ENCODE measurements at regions not wholly inside any gene's neighbourhood (a gene's known extent, or its start where the extent isn't known, plus 50 kb on each side); places are given as distances from the start of the nearest gene placed in this dataset.

DNA sequence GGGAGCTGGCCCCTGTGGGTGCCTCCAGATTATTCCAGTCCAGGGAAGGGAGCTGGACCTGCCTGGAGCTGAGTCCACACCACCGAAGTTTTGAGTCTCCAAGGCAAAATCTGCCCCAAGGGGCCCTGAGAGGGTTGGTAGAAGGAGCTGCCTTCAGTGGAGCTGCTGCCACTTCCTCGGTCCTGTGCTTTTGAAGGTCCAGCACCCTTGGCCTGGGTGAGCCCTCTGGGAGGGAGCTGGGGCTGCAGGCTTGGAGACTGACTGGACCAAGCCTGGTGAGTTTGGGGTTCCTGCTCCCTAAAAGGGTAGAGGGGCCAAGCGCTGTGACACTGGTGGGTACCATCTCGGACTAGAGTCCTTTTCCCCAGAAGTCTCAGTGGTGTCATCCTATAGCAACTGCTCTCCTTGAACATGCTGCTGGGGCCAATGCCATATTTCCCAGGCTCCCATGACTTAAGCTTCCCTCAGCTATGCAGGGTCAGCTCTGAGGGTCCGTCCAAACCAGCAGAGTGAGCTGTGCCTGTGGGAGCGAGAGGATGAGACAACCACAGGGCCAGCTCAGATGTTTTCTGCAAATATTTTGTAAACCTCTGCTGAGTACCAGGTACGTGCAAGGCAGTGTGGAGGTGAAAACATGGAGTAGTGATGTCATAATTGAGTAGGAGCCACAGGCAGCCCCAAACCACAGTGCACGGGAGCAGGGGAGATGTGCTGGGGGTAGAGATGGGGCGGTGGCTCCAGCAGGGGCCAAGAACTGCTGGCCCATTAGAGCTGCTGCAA is 96.0 kb downstream of the ABHD5 start:
- intact Hi-C loops (cut with micrococcal nuclease): no loop called here
- H3K4me2 ChIP-seq (replicated peaks; ENCODE audit: low read depth, low read length, poor library complexity, severe bottlenecking): no peak overlapping the region
- no peaks in the 10 kb centered on the region for H4K20me1 ChIP-seq (ENCODE audit: control insufficient read depth, insufficient read depth, low read length, poor library complexity, severe bottlenecking)
- H3K27me3 Mint-ChIP-seq: peaks cover 20% of the 10 kb centered on the region
- CTCF ChIA-PET: no interaction called here
- no peak overlapping the region for H3K4me3 ChIP-seq (ENCODE audit: control extremely low read depth in 1 of 5, extremely low read depth in 1 of 5, insufficient read depth in 1 of 5, low read depth in 2 of 5, low read length in 4 of 5)
- no peak for DNase-seq
- H3K4me3 Mint-ChIP-seq: no peak overlapping the region
- H2AFZ ChIP-seq (ENCODE audit: insufficient read depth, low read depth, low read length, poor library complexity, severe bottlenecking): no peak overlapping the region
- WGBS (ENCODE audit: insufficient coverage): 80% methylated on average over 9 of the region's 9 CpGs
- POLR2A ChIA-PET: no interaction called here
- TF ChIP-seq EZH2 (IDR thresholded peaks at IDR 0.05; ENCODE audit: borderline replicate concordance, insufficient read depth, low read depth, low read length, poor library complexity, severe bottlenecking) (no peak), CTCF (IDR thresholded peaks at IDR 0.05) (no peak)
- no peaks in the 10 kb centered on the region for H3K27me3 ChIP-seq (replicated peaks in 1 of 4; ENCODE audit: control extremely low read depth in 1 of 4, control insufficient read depth in 3 of 4, insufficient read depth in 4 of 4, low read length in 3 of 4)
- peaks cover 0 to 7% (median 0%) of the 10 kb centered on the region in 3 donors for H3K9me3 ChIP-seq (ENCODE audit: control extremely low read depth in 1 of 3, control insufficient read depth in 2 of 3, insufficient read depth in 1 of 3, low read length in 2 of 3)
- no peak overlapping the region for H3K27ac Mint-ChIP-seq
- no peak overlapping the region for H3K9ac ChIP-seq (ENCODE audit: low read length)
- no peaks in the 10 kb centered on the region for H3K79me2 ChIP-seq (ENCODE audit: control insufficient read depth, insufficient read depth, low read length)
- no peaks in the 10 kb centered on the region for H3K4me1 Mint-ChIP-seq
- H3K9me3 Mint-ChIP-seq (ENCODE audit: insufficient read depth): no peaks in the 10 kb centered on the region
- no peaks in the 10 kb centered on the region for H3K36me3 ChIP-seq (replicated peaks in 1 of 2; ENCODE audit: control extremely low read depth in 1 of 2, control insufficient read depth in 1 of 2, extremely low read depth in 1 of 2, insufficient read depth in 2 of 2, low read length in 1 of 2)
- no peak for ATAC-seq (ENCODE audit: low read depth)
- no peaks in the 10 kb centered on the region for H3K4me1 ChIP-seq (ENCODE audit: control insufficient read depth in 2 of 2, insufficient read depth in 2 of 2, low read length in 2 of 2)
- no peak overlapping the region for H3K27ac ChIP-seq (ENCODE audit: low read length in 2 of 2)

DNA sequence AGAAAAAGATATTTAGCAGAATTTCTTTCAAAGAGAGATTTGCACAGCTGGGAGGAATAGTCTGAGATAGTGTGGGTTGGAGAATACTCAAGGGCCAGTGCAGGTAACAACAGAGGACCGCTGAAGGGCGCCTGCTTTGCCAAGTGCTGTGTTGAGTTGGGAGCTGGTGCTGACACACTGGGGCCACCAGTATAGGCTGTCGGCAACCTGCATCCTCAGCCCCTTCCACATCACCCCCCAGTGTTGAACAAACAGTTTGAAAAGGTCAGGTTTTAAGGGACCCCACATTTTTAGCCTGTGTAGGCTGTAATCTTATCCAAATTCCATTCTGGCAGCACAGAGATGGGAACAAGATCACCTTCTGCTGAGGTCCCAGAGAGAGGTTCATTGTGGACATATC is 96.6 kb downstream of the ABHD5 start:
- DNase-seq (no peak), ATAC-seq (ENCODE audit: low read depth) (no peak)
- Mint-ChIP-seq H3K27ac (no peak overlapping the region), H3K4me3 (no peak overlapping the region), H3K9me3 (ENCODE audit: insufficient read depth) (no peaks in the 10 kb centered on the region), H3K27me3 (peaks cover 19% of the 10 kb centered on the region), H3K4me1 (no peaks in the 10 kb centered on the region)
- Histone ChIP-seq H3K4me3 (ENCODE audit: control extremely low read depth in 1 of 5, extremely low read depth in 1 of 5, insufficient read depth in 1 of 5, low read depth in 2 of 5, low read length in 4 of 5) (no peak overlapping the region), H2AFZ (ENCODE audit: insufficient read depth, low read depth, low read length, poor library complexity, severe bottlenecking) (no peak overlapping the region), H3K9me3 (ENCODE audit: control extremely low read depth in 1 of 3, control insufficient read depth in 2 of 3, insufficient read depth in 1 of 3, low read length in 2 of 3) (peaks cover 0 to 7% (median 0%) of the 10 kb centered on the region in 3 donors), H3K9ac (ENCODE audit: low read length) (no peak overlapping the region), H3K4me1 (ENCODE audit: control insufficient read depth in 2 of 2, insufficient read depth in 2 of 2, low read length in 2 of 2) (no peaks in the 10 kb centered on the region), H3K4me2 (replicated peaks; ENCODE audit: low read depth, low read length, poor library complexity, severe bottlenecking) (no peak overlapping the region), H3K27ac (ENCODE audit: low read length in 2 of 2) (no peak overlapping the region), H3K79me2 (ENCODE audit: control insufficient read depth, insufficient read depth, low read length) (no peaks in the 10 kb centered on the region), H4K20me1 (ENCODE audit: control insufficient read depth, insufficient read depth, low read length, poor library complexity, severe bottlenecking) (no peaks in the 10 kb centered on the region), H3K27me3 (replicated peaks in 1 of 4; ENCODE audit: control extremely low read depth in 1 of 4, control insufficient read depth in 3 of 4, insufficient read depth in 4 of 4, low read length in 3 of 4) (no peaks in the 10 kb centered on the region), H3K36me3 (replicated peaks in 1 of 2; ENCODE audit: control extremely low read depth in 1 of 2, control insufficient read depth in 1 of 2, extremely low read depth in 1 of 2, insufficient read depth in 2 of 2, low read length in 1 of 2) (no peaks in the 10 kb centered on the region)
- WGBS (ENCODE audit: insufficient coverage): 100% methylated on average over 2 of the region's 3 CpGs
- intact Hi-C loops (cut with micrococcal nuclease): no loop called here
- POLR2A ChIA-PET: no interaction called here
- TF ChIP-seq EZH2 (IDR thresholded peaks at IDR 0.05; ENCODE audit: borderline replicate concordance, insufficient read depth, low read depth, low read length, poor library complexity, severe bottlenecking) (no peak), CTCF (IDR thresholded peaks at IDR 0.05) (no peak)
- CTCF ChIA-PET: no interaction called here
